ENCODE measurements at regions not wholly inside any gene's neighbourhood (a gene's known extent, or its start where the extent isn't known, plus 50 kb on each side); places are given as distances from the start of the nearest gene placed in this dataset.

DNA sequence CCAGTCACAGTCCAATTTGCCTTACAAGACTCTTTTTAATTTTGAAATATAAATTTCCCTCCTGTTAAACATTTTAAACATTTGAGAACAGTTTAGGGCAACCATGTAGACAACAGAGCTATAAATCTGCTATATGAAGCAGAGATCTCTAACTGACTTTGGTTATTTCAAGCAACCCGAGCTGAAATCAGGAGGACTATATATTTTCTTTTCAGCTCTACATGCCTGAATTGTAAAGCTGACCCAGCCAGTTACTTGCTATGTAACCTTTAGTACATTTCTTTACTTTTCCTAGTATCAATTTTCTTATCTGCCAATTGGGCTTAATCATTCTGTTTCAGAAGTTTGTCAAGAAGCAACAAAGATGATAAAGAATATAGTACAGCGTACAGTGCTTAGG, 457.4 kb upstream of the NECTIN3 start:
- H4K91ac ChIP-seq (ENCODE audit: insufficient read length, low read depth, low read length) = no peak overlapping the region
- no peak overlapping the region for H2BK120ac ChIP-seq (ENCODE audit: low read depth, low read length, poor library complexity, severe bottlenecking)
- no peak overlapping the region for H2BK12ac ChIP-seq (ENCODE audit: insufficient read length, low read depth, low read length)
- no peaks in the 10 kb centered on the region for H3K23me2 ChIP-seq (ENCODE audit: insufficient read length, low read depth, low read length, poor library complexity, severe bottlenecking)
- H3K4me1 ChIP-seq (ENCODE audit: insufficient read depth, low read length) = no peaks in the 10 kb centered on the region
- WGBS (ENCODE audit: extremely low coverage, insufficient read length, low lambda C conversion rate) = no CpG with 5 or more reads among the region's 2 CpGs
- no peak overlapping the region for H3K4me2 ChIP-seq (ENCODE audit: insufficient read depth, insufficient read length, low read length)
- H3T11ph ChIP-seq (ENCODE audit: low read length) = no peak overlapping the region
- H2AK5ac ChIP-seq (ENCODE audit: insufficient read length, low read length) = no peak overlapping the region
- H3K9ac ChIP-seq (ENCODE audit: extremely low read depth, insufficient read length, low read length) = no peak overlapping the region
- peaks cover 0 to 4% (median 2%) of the 10 kb centered on the region in 3 experiments; a peak in 1 of 7 replicates for H3K36me3 Mint-ChIP-seq (ENCODE audit: insufficient read depth in 1 of 3, low read depth in 3 of 3)
- H3K56ac ChIP-seq (ENCODE audit: insufficient read length, low read depth, low read length) = no peak overlapping the region
- H3K18ac ChIP-seq (ENCODE audit: insufficient read length, low read depth, low read length) = no peak overlapping the region
- no peak overlapping the region for H3K27ac Mint-ChIP-seq
- no peak overlapping the region for H3K4me3 Mint-ChIP-seq
- no peaks in the 10 kb centered on the region for H4K20me1 ChIP-seq (ENCODE audit: control insufficient read depth, insufficient read depth, insufficient read length)
- H3K79me1 ChIP-seq (ENCODE audit: insufficient read depth, low read depth, low read length, poor library complexity, severe bottlenecking) = no peaks in the 10 kb centered on the region
- H3K27me3 ChIP-seq (ENCODE audit: insufficient read depth, low read length) = no peaks in the 10 kb centered on the region
- no peak overlapping the region for H3K14ac ChIP-seq (ENCODE audit: insufficient read depth, low read length)
- H2AFZ ChIP-seq (ENCODE audit: low read length) = no peak overlapping the region
- no peaks in the 10 kb centered on the region for H3K9me3 ChIP-seq (ENCODE audit: control insufficient read depth, low read depth, low read length)
- no peaks in the 10 kb centered on the region; a peak in 1 of 5 replicates for H3K9me3 Mint-ChIP-seq
- no peak overlapping the region for H2BK15ac ChIP-seq (ENCODE audit: low read depth, low read length)
- no peak overlapping the region for H3K4ac ChIP-seq (ENCODE audit: low read depth, low read length)
- no peak overlapping the region for H4K5ac ChIP-seq (ENCODE audit: insufficient read length, low read depth, low read length)
- H3K23ac ChIP-seq (ENCODE audit: insufficient read length, low read depth, low read length) = no peak overlapping the region
- no peak for DNase-seq
- no peaks in the 10 kb centered on the region for H3K4me1 Mint-ChIP-seq
- no peak overlapping the region for H4K8ac ChIP-seq (replicated peaks; ENCODE audit: insufficient read length, low read depth, low read length)
- no peaks in the 10 kb centered on the region for H3K27me3 Mint-ChIP-seq (ENCODE audit: low read depth)
- H3K27ac ChIP-seq (ENCODE audit: insufficient read length, low read depth, low read length) = no peak overlapping the region
- H3K79me2 ChIP-seq (ENCODE audit: insufficient read depth, low read length) = no peaks in the 10 kb centered on the region
- no peak overlapping the region for H2BK20ac ChIP-seq (ENCODE audit: low read depth, low read length, poor library complexity, severe bottlenecking)
- no peak overlapping the region for H2BK5ac ChIP-seq (ENCODE audit: insufficient read length, low read length)
- TF ChIP-seq, protein P1, sequence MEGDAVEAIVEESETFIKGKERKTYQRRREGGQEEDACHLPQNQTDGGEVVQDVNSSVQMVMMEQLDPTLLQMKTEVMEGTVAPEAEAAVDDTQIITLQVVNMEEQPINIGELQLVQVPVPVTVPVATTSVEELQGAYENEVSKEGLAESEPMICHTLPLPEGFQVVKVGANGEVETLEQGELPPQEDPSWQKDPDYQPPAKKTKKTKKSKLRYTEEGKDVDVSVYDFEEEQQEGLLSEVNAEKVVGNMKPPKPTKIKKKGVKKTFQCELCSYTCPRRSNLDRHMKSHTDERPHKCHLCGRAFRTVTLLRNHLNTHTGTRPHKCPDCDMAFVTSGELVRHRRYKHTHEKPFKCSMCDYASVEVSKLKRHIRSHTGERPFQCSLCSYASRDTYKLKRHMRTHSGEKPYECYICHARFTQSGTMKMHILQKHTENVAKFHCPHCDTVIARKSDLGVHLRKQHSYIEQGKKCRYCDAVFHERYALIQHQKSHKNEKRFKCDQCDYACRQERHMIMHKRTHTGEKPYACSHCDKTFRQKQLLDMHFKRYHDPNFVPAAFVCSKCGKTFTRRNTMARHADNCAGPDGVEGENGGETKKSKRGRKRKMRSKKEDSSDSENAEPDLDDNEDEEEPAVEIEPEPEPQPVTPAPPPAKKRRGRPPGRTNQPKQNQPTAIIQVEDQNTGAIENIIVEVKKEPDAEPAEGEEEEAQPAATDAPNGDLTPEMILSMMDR (conservative IDR thresholded peaks at IDR 0.05) = no peak

All from H9 (cell line).